K562 (cell line): ENCODE measurements at regions not wholly inside any gene's neighbourhood (a gene's known extent, or its start where the extent isn't known, plus 50 kb on each side); places are given as distances from the start of the nearest gene placed in this dataset.

ENCODE experiments used
- ATAC-seq: fragments of 200-7000 bp; cut with Tn5 transposase; 3 replicates; pipeline ENCODE4 v1.9.1; 2020; ENCODE audit warnings: moderate library complexity
- BruUV-seq: library from RNA; stranded (reverse); fragments of 400-500 nt; replicated peaks from 2 replicates; lab custom pipeline; 2021; lab: Mats Ljungman, UMichigan
- CTCF ChIA-PET: fragments of 300-600 bp; formaldehyde crosslinking; extraction: SDS; loops from one replicate; lab custom pipeline; 2021; ENCODE audit warnings: low intra/inter-chr PET ratio; lab: Yijun Ruan, JAX
- POLR2A ChIA-PET: fragments of 300-600, 350-650 bp; sonication (Branson Sonifier 250); formaldehyde crosslinking; extraction: SDS; loops from one replicate; lab custom pipeline; 2021; ENCODE audit warnings: antibody characterized with exemption, inconsistent platforms; lab: Yijun Ruan, JAX
- DNase-seq, 4 experiments: peaks; one replicate each; pipeline versions ENCODE4 v3.0.0 to v3.0.0-alpha.2; 2011 to 2018; ENCODE audit warnings: low spot score in 3 of 4, mixed read lengths in 3 of 4; ENCODE audit errors: extremely low read depth in 1 of 4
- FAIRE-seq: peaks from 2 replicates; lab custom pipeline; 2011; peaks lifted over from hg19 to GRCh38; lab: Jason Lieb, UNC
- H2AFZ ChIP-seq: 2 replicates; pipeline ENCODE4 v1.6.0; 2011; ENCODE audit warnings: low read depth, low read length, control low read depth, inconsistent platforms
- H3K27ac ChIP-seq: fragments of 200-600 bp; 3 replicates; pipeline ENCODE4 v1.8.0; 2011; ENCODE audit warnings: low read depth, mild to moderate bottlenecking, control low read depth, inconsistent platforms, low read length, moderate library complexity, mixed read lengths; ENCODE audit errors: extremely low read depth
- H3K27me3 ChIP-seq, 2 experiments: fragments of 300-600 bp in 1 of 2; 2 replicates in 1 of 2; 3 replicates in 1 of 2; pipeline versions ENCODE4 v1.6.0 to v1.8.0; 2011; ENCODE audit warnings: inconsistent platforms in 2 of 2, low read length in 2 of 2, mild to moderate bottlenecking in 1 of 2, mixed read lengths in 1 of 2, moderate library complexity in 1 of 2; ENCODE audit not compliant: control insufficient read depth in 2 of 2, insufficient read depth in 2 of 2
- H3K36me3 ChIP-seq: fragments of 300-600 bp; 3 replicates; pipeline ENCODE4 v1.8.0; 2011; ENCODE audit warnings: mild to moderate bottlenecking, low read length, inconsistent platforms; ENCODE audit not compliant: control insufficient read depth, insufficient read depth
- H3K4me1 ChIP-seq, 2 experiments: fragments of 200-600 bp in 1 of 2; replicated peaks in 1 of 2; 2 replicates in 1 of 2; 3 replicates in 1 of 2; pipeline versions ENCODE4 v1.5.1 to v1.8.0; 2011; ENCODE audit warnings: inconsistent platforms in 2 of 2, low read length in 2 of 2, mild to moderate bottlenecking in 1 of 2, mixed read lengths in 1 of 2, moderate library complexity in 1 of 2; ENCODE audit not compliant: control insufficient read depth in 2 of 2, insufficient read depth in 2 of 2
- H3K4me2 ChIP-seq: 2 replicates; pipeline ENCODE4 v1.6.1; 2011; ENCODE audit warnings: low read length, control low read depth, inconsistent platforms, mixed read lengths; ENCODE audit not compliant: insufficient read depth
- H3K4me3 ChIP-seq: fragments of 200-600 bp; sonication (generic), shearing (Covaris generic); 2 replicates; pipeline ENCODE4 v1.5.1; 2016; ENCODE audit warnings: control low read depth, inconsistent platforms
- H3K79me2 ChIP-seq: fragments of 200-600 bp; 3 replicates; pipeline ENCODE4 v1.8.0; 2011; ENCODE audit warnings: low read length, inconsistent platforms; ENCODE audit not compliant: control insufficient read depth, insufficient read depth
- H3K9ac ChIP-seq, 2 experiments: 2 replicates each; pipeline versions ENCODE4 v1.6.0 to v1.6.1; 2011; ENCODE audit warnings: low read depth in 2 of 2, low read length in 2 of 2, control low read depth in 1 of 2, inconsistent platforms in 1 of 2, mild to moderate bottlenecking in 1 of 2, mixed read lengths in 1 of 2; ENCODE audit not compliant: insufficient read depth in 1 of 2
- H3K9me1 ChIP-seq: one replicate; pipeline ENCODE4 v1.6.0; 2011; ENCODE audit warnings: inconsistent platforms, mild to moderate bottlenecking, low read length, moderate library complexity; ENCODE audit not compliant: control insufficient read depth, insufficient read depth
- H3K9me3 ChIP-seq: replicated peaks from 2 replicates; pipeline ENCODE4 v1.5.1; 2011; ENCODE audit warnings: low read depth, low read length, inconsistent platforms; ENCODE audit not compliant: control insufficient read depth, insufficient read depth
- H4K20me1 ChIP-seq: replicated peaks from 2 replicates; pipeline ENCODE4 v1.6.1; 2011; ENCODE audit warnings: low read length, inconsistent platforms, mixed read lengths; ENCODE audit not compliant: control insufficient read depth, insufficient read depth
- ATF1 ChIP-seq, 2 experiments: fragments of 450-650 bp in 1 of 2; IDR thresholded peaks; 2 replicates each; pipeline ENCODE4 v1.6.1; 2016; ENCODE audit warnings: missing compliant biosample characterization in 1 of 2, missing genetic modification characterization in 1 of 2
- BMI1 ChIP-seq: fragments of 150-350 bp; IDR thresholded peaks from 2 replicates; pipeline ENCODE4 v1.6.1; 2014; ENCODE audit warnings: low read length
- CHD4 ChIP-seq: fragments of 200-600 bp; sonication (generic); IDR thresholded peaks from 3 replicates; pipeline ENCODE4 v1.6.1; 2012; ENCODE audit warnings: low read depth, mild to moderate bottlenecking, mixed read lengths, low read length, inconsistent platforms; ENCODE audit not compliant: insufficient read depth, insufficient replicate concordance, poor library complexity, severe bottlenecking
- CLOCK ChIP-seq: fragments of 250-450 bp; sonication (Bioruptor Pico); IDR thresholded peaks from 2 replicates; pipeline ENCODE4 v1.4.0; 2020; ENCODE audit warnings: mild to moderate bottlenecking, moderate library complexity, borderline replicate concordance
- HDAC2 ChIP-seq: fragments of 450-650 bp; IDR thresholded peaks from 2 replicates; pipeline ENCODE4 v1.6.1; 2016; ENCODE audit warnings: mild to moderate bottlenecking
- HNRNPK ChIP-seq: fragments of 200-400 bp; formaldehyde crosslinking; IDR thresholded peaks from one replicate; pipeline ENCODE4 v1.6.1; 2018; ENCODE audit warnings: mild to moderate bottlenecking, low read depth, low read length; ENCODE audit not compliant: poor library complexity, severe bottlenecking
- NFE2 ChIP-seq: IDR thresholded peaks from 2 replicates; pipeline ENCODE4 v1.6.1; 2014; ENCODE audit warnings: antibody characterized with exemption, low read depth
- POLR2B ChIP-seq: fragments of 450-650 bp; IDR thresholded peaks from 2 replicates; pipeline ENCODE4 v1.6.1; 2018; ENCODE audit warnings: low read depth; ENCODE audit not compliant: partially characterized antibody
- POLR2H ChIP-seq: IDR thresholded peaks from 2 replicates; pipeline ENCODE4 v1.6.1; 2016; ENCODE audit warnings: missing genetic modification characterization, low read depth, mild to moderate bottlenecking, control low read depth, missing compliant biosample characterization, moderate library complexity
- PRDM10 ChIP-seq: fragments of 450-650 bp; IDR thresholded peaks from 2 replicates; pipeline ENCODE4 v1.6.1; 2018; ENCODE audit not compliant: partially characterized antibody
- PURB ChIP-seq: sonication (generic); formaldehyde crosslinking; IDR thresholded peaks from 2 replicates; pipeline ENCODE4 v1.9.0; 2021; ENCODE audit warnings: low read depth, mild to moderate bottlenecking, missing genetic modification reagents
- TCF15 ChIP-seq: fragments of 250-450 bp; sonication (Bioruptor Pico); IDR thresholded peaks from 2 replicates; pipeline ENCODE4 v1.8.0; 2022; ENCODE audit warnings: moderate library complexity, mild to moderate bottlenecking, inconsistent platforms
- ZBTB5 ChIP-seq: fragments of 450-650 bp; IDR thresholded peaks from 2 replicates; pipeline ENCODE4 v1.6.1; 2017; ENCODE audit warnings: antibody characterized with exemption
- WGBS: fragments of 100-300 bp; shearing (Covaris generic); methylation state at CpG from one replicate; pipeline ENCODE4 v1.1.6; 2016; ENCODE audit warnings: low coverage, mixed read lengths; ENCODE audit not compliant: insufficient coverage; ENCODE audit errors: missing lambda C conversion rate; 5-methylcytosine and 5-hydroxymethylcytosine counted together
- in situ Hi-C: fragments of 300-500 bp; cut with MboI; formaldehyde crosslinking; loops from 4 replicates; pipeline ENCODE4 v1.15.0; 2018; ENCODE audit warnings: inconsistent platforms, mixed read lengths
- intact Hi-C: fragments of 100-400 bp; cut with micrococcal nuclease; formaldehyde crosslinking; loops from 2 replicates; pipeline ENCODE4 v1.14.2; 2022

- no peak for FAIRE-seq
- Histone ChIP-seq H3K4me1 (no peaks in the 10 kb centered on the region), H3K36me3 (no peaks in the 10 kb centered on the region), H3K4me2 (no peak overlapping the region), H3K4me3 (no peak overlapping the region), H3K27ac (no peak overlapping the region), H4K20me1 (no peaks in the 10 kb centered on the region), H3K79me2 (no peaks in the 10 kb centered on the region), H3K27me3 (no peaks in the 10 kb centered on the region), H3K9me3 (no peaks in the 10 kb centered on the region), H2AFZ (no peak overlapping the region), H3K9me1 (no peaks in the 10 kb centered on the region), H3K9ac (no peak overlapping the region)
- no TSS peak for BruUV-seq
- no peak for DNase-seq
- no peak for ATAC-seq
- CTCF ChIA-PET, result no interaction called here
- 3% methylated on average over 5 of the region's 5 CpGs for WGBS
- in situ Hi-C loops (no loop called here), intact Hi-C loops (loop anchor here (10.0 kb wide), 2 partner anchors 152 to 602 kb away; no protein-coding TSS in a partner anchor)
- POLR2A ChIA-PET, result no interaction called here
- TF ChIP-seq BMI1 (no peak), POLR2B (no peak), ATF1 (CRISPR knock-in tag; IDR thresholded peaks at IDR 0.05) (no peak), ATF1 (tag; IDR thresholded peaks at IDR 0.05) (no peak), HDAC2 (no peak), PURB (no peak), CLOCK (CRISPR knock-in tag) (no peak), NFE2 (no peak), HNRNPK (no peak), POLR2H (tag) (no peak), TCF15 (CRISPR knock-in tag) (no peak), CHD4 (no peak), ZBTB5 (no peak), PRDM10 (no peak)
Measured at GRCh38 chr18:25826823-25827222, 263.6 kb downstream of the SS18 start.
